Adrenal gland (tissue), 5 donors: ENCODE measurements at regions not wholly inside any gene's neighbourhood (a gene's known extent, or its start where the extent isn't known, plus 50 kb on each side); places are given as distances from the start of the nearest gene placed in this dataset.

Experiments
- CTCF ChIP-seq, 6 experiments: fragments of 450-650 bp in 4 of 6; fragments of 200-600 bp in 2 of 6; sonication (generic) in 1 of 6; IDR thresholded peaks; 1 replicate in 5 of 6; 2 replicates in 1 of 6; pipeline versions ENCODE4 v1.5.1 to v1.8.0; 2016 to 2021; ENCODE audit warnings: antibody characterized with exemption in 6 of 6, mild to moderate bottlenecking in 2 of 6, moderate library complexity in 1 of 6
- POLR2A ChIP-seq, 2 donors: fragments of 450-650 bp; IDR thresholded peaks; one replicate each; pipeline ENCODE4 v1.6.1; 2017; ENCODE audit warnings: antibody characterized with exemption in 2 of 2, mild to moderate bottlenecking in 2 of 2, moderate library complexity in 1 of 2
- donor health status: DM: no; HTN: no; CAD: no.

GRCh38 chr1:5693568-5693967 lies 298.7 kb downstream of the NPHP4 start:
- TF ChIP-seq POLR2A (IDR thresholded peaks at IDR 0.05), result no peak
- TF ChIP-seq CTCF (IDR thresholded peaks at IDR 0.05), result no peak
